Left lung (tissue), 4 donors: ENCODE measurements at regions not wholly inside any gene's neighbourhood (a gene's known extent, or its start where the extent isn't known, plus 50 kb on each side); places are given as distances from the start of the nearest gene placed in this dataset.

Experiments used
- ATAC-seq: fragments of 200-7000 bp; cut with Tn5 transposase; one replicate; pipeline ENCODE4 v1.9.1; 2020; ENCODE audit warnings: moderate library complexity
- DNase-seq, 4 donors: peaks; one replicate each; pipeline ENCODE4 v3.0.0-alpha.2; 2013 to 2020
- H3K27ac ChIP-seq, 2 donors: fragments of 200-600 bp; sonication (generic) in 1 of 2; one replicate each; pipeline versions ENCODE4 v1.5.0 to v1.8.0; 2020 to 2021
- H3K27me3 ChIP-seq, 2 donors: fragments of 200-600 bp; sonication (generic) in 1 of 2; one replicate each; pipeline versions ENCODE4 v1.5.0 to v1.8.0; 2020 to 2021
- H3K36me3 ChIP-seq, 2 donors: fragments of 200-600 bp; sonication (generic) in 1 of 2; one replicate each; pipeline versions ENCODE4 v1.5.0 to v1.8.0; 2020 to 2021
- H3K4me1 ChIP-seq, 2 donors: fragments of 200-600 bp; one replicate each; pipeline ENCODE4 v1.8.0; 2021
- H3K4me3 ChIP-seq, 2 donors: fragments of 200-600 bp; sonication (generic) in 1 of 2; one replicate each; pipeline versions ENCODE4 v1.5.0 to v1.8.0; 2020 to 2021; ENCODE audit warnings: mild to moderate bottlenecking in 1 of 2
- H3K9me3 ChIP-seq, 2 donors: fragments of 200-600 bp; sonication (generic) in 1 of 2; one replicate each; pipeline versions ENCODE4 v1.5.0 to v1.8.0; 2020 to 2021
- intact Hi-C, 2 donors: fragments of 100-400 bp; cut with DNase I; formaldehyde crosslinking; loops; one replicate each; pipeline versions ENCODE4 v1.11.2 to v1.14.2; 2022
- TF ChIP-seq, protein P1 (sequence below), 2 donors: fragments of 200-600 bp; sonication (generic) in 1 of 2; IDR thresholded peaks; one replicate each; pipeline versions ENCODE4 v1.5.0 to v1.8.0; 2021; ENCODE audit warnings: antibody characterized with exemption in 2 of 2
- donor health status: DM: no; HTN: yes; CAD: no.
- donor health status: DM: no; HTN: no; CAD: no.

DNA sequence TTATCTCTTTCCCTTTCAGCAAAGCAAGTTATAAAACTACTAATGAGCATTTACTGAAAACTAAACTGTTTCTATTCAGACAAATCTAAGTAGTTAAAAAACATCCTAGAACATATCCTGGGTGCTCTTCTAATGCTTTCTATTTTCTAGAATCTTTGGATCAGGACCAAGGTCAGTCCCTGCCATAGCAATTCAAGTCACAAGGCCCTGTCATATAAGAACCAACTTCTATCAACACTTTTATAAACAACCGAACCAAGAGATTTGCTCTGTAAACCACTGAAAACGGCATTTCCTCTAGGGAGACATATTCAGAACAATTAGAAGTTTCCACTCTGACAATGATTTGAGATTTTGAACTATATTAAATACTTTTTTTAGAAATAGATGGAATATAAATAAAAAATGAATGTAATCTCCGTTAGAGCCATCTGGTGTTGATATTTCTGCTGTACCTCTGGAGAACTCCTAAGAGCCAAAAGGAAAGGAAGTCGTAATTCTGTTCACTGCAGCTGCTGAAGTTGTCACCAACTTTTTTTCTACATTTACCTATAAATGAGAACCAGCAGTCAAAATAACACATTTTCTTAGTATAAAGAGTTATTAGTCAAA lies 51.4 kb upstream of the LGSN start:
- intact Hi-C loops, result no loop called here
- ATAC-seq (no peak), DNase-seq (no peak)
- Histone ChIP-seq H3K9me3 (no peaks in the 10 kb centered on the region), H3K36me3 (no peaks in the 10 kb centered on the region), H3K27ac (no peak overlapping the region), H3K4me3 (no peak overlapping the region), H3K27me3 (no peaks in the 10 kb centered on the region), H3K4me1 (no peaks in the 10 kb centered on the region)
- TF ChIP-seq, protein P1, sequence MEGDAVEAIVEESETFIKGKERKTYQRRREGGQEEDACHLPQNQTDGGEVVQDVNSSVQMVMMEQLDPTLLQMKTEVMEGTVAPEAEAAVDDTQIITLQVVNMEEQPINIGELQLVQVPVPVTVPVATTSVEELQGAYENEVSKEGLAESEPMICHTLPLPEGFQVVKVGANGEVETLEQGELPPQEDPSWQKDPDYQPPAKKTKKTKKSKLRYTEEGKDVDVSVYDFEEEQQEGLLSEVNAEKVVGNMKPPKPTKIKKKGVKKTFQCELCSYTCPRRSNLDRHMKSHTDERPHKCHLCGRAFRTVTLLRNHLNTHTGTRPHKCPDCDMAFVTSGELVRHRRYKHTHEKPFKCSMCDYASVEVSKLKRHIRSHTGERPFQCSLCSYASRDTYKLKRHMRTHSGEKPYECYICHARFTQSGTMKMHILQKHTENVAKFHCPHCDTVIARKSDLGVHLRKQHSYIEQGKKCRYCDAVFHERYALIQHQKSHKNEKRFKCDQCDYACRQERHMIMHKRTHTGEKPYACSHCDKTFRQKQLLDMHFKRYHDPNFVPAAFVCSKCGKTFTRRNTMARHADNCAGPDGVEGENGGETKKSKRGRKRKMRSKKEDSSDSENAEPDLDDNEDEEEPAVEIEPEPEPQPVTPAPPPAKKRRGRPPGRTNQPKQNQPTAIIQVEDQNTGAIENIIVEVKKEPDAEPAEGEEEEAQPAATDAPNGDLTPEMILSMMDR (IDR thresholded peaks at IDR 0.05), result no peak

DNA sequence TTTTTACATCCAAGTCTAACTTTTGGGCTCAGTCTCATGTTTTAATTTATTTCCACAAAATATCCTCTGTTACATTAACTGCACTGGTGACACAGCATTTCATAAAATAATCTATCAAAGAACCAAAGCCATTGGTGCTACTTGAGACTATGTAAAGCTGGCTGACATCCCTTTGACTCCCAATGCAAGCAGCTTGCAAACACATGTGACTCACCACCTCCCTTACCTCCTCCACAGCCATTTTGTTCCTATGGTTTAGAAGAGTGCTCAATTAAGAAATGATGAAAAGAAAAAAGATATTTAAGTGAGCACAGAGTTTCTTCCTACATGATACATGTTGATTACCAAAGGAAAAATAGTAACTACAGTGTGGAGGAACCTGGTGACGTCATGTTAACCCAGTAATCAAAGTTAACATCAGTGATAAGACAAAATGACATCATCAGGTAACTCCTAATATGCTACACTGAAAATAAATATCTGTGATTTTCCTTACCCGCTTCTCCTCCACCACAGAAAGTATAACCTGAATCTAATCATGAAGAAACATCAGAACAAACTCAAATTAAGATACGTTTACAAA lies 53.3 kb upstream of the LGSN start:
- no peaks in the 10 kb centered on the region for H3K27me3 ChIP-seq
- no peaks in the 10 kb centered on the region for H3K4me1 ChIP-seq
- H3K9me3 ChIP-seq, result peaks cover 0 to 1% of the 10 kb centered on the region in 2 donors
- H3K4me3 ChIP-seq, result no peak overlapping the region
- no peak overlapping the region for H3K27ac ChIP-seq
- TF ChIP-seq, protein P1 (IDR thresholded peaks at IDR 0.05), result no peak
- ATAC-seq (no peak), DNase-seq (no peak)
- intact Hi-C loops, result no loop called here
- H3K36me3 ChIP-seq, result no peaks in the 10 kb centered on the region

DNA sequence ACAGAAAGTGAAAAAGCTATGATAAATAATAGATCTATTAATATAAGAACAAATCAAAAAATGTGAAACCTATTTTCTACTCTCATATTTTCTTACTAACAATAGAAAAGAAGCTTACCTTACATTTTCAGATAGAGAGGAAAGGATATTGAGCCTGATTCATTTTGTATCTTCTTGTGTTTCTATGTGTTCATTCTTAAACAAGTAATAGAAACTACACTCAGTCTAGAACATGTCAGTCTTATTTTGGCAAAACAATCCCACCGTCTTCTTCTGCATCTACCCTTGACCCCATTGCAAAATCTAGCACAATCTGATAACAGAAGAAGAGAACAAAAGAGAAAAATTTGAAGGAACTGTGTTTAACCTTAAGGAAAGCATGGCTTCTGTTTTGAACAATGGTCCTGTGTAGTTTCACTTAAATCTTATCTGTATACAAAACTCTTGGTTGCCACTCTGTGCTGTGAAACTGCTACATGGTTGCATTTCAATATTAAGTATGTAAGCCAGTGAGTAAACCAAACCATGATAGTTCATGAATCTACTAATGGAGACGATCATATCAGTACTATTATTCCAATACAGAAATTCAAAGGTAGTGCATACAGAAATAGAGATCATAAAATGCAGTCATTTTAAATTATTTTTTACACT lies 69.5 kb upstream of the LGSN start:
- DNase-seq (no peak), ATAC-seq (no peak)
- Histone ChIP-seq H3K9me3 (no peaks in the 10 kb centered on the region), H3K27ac (no peak overlapping the region), H3K27me3 (no peaks in the 10 kb centered on the region), H3K4me1 (no peaks in the 10 kb centered on the region), H3K4me3 (no peak overlapping the region), H3K36me3 (no peaks in the 10 kb centered on the region)
- TF ChIP-seq, protein P1 (IDR thresholded peaks at IDR 0.05), result no peak
- intact Hi-C loops, result no loop called here

DNA sequence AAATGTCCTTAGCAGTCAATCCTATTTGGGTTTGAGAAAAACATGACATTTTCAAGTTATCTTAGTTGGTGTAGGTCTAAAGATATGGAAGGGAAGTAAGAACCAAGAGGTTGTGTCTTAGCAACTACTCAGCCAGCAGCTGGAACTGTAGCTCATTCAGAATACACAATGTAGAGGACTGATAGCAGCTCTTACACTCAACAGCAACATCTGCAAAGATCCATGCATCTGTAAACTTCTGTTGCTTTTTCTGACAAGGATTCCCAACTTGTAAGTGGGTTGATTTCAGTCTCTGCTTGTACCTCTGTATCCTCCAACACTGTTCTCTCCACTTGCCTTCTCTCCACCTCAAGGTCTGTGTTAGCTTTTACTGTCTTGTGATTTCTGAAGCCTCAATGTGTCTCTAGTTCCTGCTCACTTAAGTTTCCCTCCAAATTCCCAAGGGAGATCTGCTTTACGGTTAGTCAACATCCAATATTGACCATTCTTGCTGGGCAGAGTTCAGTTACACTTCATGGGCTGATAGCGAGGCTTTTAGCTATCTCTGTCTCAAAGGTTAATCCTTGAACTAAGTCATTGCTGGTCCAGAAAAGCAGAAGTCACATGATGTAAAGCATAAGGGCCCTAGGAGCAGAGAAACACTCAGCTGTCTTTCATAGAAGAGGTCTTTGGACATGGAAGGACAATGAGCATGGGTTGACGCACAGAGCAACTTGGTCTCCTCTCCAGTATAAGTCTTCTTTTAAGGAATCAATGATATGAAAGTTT lies 71.6 kb upstream of the LGSN start:
- ATAC-seq (no peak), DNase-seq (no peak)
- H3K4me3 ChIP-seq, result no peak overlapping the region
- no peaks in the 10 kb centered on the region for H3K4me1 ChIP-seq
- H3K27ac ChIP-seq, result no peak overlapping the region
- TF ChIP-seq, protein P1 (IDR thresholded peaks at IDR 0.05), result no peak
- H3K27me3 ChIP-seq, result no peaks in the 10 kb centered on the region
- no peaks in the 10 kb centered on the region for H3K9me3 ChIP-seq
- intact Hi-C loops, result no loop called here
- no peaks in the 10 kb centered on the region for H3K36me3 ChIP-seq
